Osteocyte (in vitro differentiated cells): ENCODE measurements at regions not wholly inside any gene's neighbourhood (a gene's known extent, or its start where the extent isn't known, plus 50 kb on each side); places are given as distances from the start of the nearest gene placed in this dataset.

Source experiments
- DNase-seq: peaks from one replicate; pipeline ENCODE4 v3.0.0; 2021; ENCODE audit warnings: mixed read lengths; ENCODE audit not compliant: unreplicated experiment; ENCODE audit errors: extremely low spot score
- H3K27ac Mint-ChIP-seq: one replicate; pipeline ENCODE4 v1.8.0; 2021; ENCODE audit warnings: mild to moderate bottlenecking, mixed read lengths; ENCODE audit not compliant: unreplicated experiment
- H3K27me3 Mint-ChIP-seq: one replicate; pipeline ENCODE4 v1.8.0; 2021; ENCODE audit warnings: mixed read lengths; ENCODE audit not compliant: unreplicated experiment
- H3K36me3 Mint-ChIP-seq: one replicate; pipeline ENCODE4 v1.8.0; 2021; ENCODE audit warnings: mixed read lengths; ENCODE audit not compliant: unreplicated experiment
- H3K4me1 Mint-ChIP-seq: one replicate; pipeline ENCODE4 v1.8.0; 2021; ENCODE audit warnings: mixed read lengths; ENCODE audit not compliant: unreplicated experiment
- H3K4me3 Mint-ChIP-seq: one replicate; pipeline ENCODE4 v1.8.0; 2021; ENCODE audit warnings: mild to moderate bottlenecking, moderate library complexity, mixed read lengths; ENCODE audit not compliant: unreplicated experiment
- H3K9me3 Mint-ChIP-seq: one replicate; pipeline ENCODE4 v1.8.0; 2021; ENCODE audit warnings: mixed read lengths; ENCODE audit not compliant: unreplicated experiment
- TF ChIP-seq, protein P1 (sequence below): fragments of 200-600 bp; sonication (generic); IDR thresholded peaks from 2 replicates; pipeline ENCODE4 v1.5.0; 2021; ENCODE audit warnings: antibody characterized with exemption, mild to moderate bottlenecking, moderate library complexity

DNA sequence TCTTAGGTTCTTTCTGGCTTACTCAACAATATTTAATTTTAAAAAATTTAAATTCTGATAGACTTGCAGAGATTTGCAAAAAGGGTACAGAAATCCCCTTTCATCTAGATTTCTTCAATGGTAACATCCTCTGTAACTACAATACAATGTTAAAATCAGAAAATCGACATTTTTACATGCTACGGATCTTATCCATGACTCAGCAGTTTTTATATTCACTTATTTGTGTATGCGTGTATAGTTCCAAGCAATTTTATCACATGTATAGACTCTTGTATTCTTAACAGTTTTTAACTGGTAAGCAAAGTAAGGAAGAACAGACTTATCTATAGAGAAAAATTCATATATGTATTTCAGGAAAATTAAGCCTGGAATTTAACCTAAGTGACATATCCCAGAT is 256.1 kb upstream of the MEX3C start:
- no peaks in the 10 kb centered on the region for H3K9me3 Mint-ChIP-seq
- H3K4me3 Mint-ChIP-seq = no peak overlapping the region
- TF ChIP-seq, protein P1, sequence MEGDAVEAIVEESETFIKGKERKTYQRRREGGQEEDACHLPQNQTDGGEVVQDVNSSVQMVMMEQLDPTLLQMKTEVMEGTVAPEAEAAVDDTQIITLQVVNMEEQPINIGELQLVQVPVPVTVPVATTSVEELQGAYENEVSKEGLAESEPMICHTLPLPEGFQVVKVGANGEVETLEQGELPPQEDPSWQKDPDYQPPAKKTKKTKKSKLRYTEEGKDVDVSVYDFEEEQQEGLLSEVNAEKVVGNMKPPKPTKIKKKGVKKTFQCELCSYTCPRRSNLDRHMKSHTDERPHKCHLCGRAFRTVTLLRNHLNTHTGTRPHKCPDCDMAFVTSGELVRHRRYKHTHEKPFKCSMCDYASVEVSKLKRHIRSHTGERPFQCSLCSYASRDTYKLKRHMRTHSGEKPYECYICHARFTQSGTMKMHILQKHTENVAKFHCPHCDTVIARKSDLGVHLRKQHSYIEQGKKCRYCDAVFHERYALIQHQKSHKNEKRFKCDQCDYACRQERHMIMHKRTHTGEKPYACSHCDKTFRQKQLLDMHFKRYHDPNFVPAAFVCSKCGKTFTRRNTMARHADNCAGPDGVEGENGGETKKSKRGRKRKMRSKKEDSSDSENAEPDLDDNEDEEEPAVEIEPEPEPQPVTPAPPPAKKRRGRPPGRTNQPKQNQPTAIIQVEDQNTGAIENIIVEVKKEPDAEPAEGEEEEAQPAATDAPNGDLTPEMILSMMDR = no peak
- DNase-seq = no peak
- H3K4me1 Mint-ChIP-seq = no peaks in the 10 kb centered on the region
- H3K27me3 Mint-ChIP-seq = peaks cover 7% of the 10 kb centered on the region
- no peak overlapping the region for H3K27ac Mint-ChIP-seq
- H3K36me3 Mint-ChIP-seq = no peaks in the 10 kb centered on the region

DNA sequence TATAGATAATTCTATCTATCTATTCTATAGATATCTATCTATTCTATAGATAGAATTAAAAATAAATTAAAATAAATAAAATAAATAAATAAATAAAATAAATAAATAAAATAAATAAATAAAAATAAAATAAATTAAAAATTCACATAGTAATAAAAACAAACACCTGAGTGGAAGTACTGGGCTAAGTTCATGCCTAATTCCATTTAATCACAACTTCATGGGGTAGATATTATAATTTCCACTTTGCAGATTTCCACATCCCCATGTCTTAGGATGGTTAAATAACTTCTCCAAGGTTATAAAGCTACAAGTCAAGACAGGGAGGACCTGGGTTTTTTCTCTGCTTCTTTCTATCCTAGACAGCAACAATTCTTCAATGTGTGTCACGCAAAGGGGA is 261.4 kb upstream of the MEX3C start:
- no peak for DNase-seq
- Mint-ChIP-seq H3K4me3 (no peak overlapping the region), H3K27ac (no peak overlapping the region), H3K36me3 (no peaks in the 10 kb centered on the region), H3K27me3 (peaks cover 11% of the 10 kb centered on the region), H3K9me3 (peaks cover 3% of the 10 kb centered on the region), H3K4me1 (no peaks in the 10 kb centered on the region)
- TF ChIP-seq, protein P1 = no peak

DNA sequence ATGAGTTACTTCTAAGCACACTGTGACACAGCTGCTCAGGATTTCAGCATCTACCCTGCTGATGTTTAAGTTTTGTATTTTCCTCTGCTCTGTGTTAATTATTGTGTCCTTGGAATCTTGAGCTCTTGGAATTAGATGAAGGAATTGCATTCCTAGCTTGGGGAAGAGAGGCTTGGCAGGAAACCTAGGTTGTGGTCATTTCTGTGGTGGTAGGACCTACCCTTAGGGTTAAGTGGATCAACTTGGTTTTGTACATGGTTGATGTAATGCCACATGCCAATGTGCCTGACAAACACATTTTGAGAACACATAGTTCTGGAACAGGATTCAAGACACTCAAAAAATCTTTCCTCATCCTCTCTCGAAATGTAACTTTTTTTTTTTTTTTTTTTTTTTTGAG is 264.5 kb upstream of the MEX3C start:
- Mint-ChIP-seq H3K27ac (no peak overlapping the region), H3K4me3 (no peak overlapping the region), H3K4me1 (no peaks in the 10 kb centered on the region), H3K9me3 (peaks cover 3% of the 10 kb centered on the region), H3K36me3 (no peaks in the 10 kb centered on the region), H3K27me3 (peaks cover 12% of the 10 kb centered on the region)
- TF ChIP-seq, protein P1 = no peak
- no peak for DNase-seq

DNA sequence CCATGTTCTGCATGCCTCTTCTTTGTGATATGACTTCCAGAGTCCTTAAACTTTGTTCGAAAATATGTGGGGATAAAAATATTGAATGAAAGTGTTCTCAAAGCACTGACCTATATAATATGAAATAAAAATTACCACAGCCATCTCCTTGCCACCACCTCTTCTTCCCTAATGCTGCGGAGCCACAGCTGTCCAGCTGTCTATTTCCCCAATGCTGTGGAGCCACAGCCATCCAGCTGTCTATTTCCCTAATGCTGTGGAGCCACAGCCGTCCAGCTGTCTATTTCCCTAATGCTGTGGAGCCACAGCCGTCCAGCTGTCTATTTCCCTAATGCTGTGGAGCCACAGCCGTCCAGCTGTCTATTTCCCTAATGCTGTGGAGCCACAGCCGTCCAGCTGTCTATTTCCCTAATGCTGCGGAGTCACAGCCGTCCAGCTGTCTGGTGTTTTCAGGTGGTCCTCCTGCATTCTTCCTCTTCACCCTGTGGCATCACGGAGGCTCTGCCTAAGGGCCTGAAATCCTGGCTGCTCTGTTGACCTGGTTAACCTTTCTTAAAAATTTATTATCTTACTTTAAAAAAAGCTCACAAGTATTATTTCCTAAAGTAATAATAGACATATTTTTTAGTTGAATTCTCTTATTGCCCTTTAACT is 266.1 kb upstream of the MEX3C start:
- Mint-ChIP-seq H3K4me3 (no peak overlapping the region), H3K9me3 (peaks cover 3% of the 10 kb centered on the region), H3K36me3 (no peaks in the 10 kb centered on the region), H3K27me3 (peaks cover 12% of the 10 kb centered on the region), H3K27ac (no peak overlapping the region), H3K4me1 (no peaks in the 10 kb centered on the region)
- DNase-seq = no peak
- TF ChIP-seq, protein P1 = no peak

DNA sequence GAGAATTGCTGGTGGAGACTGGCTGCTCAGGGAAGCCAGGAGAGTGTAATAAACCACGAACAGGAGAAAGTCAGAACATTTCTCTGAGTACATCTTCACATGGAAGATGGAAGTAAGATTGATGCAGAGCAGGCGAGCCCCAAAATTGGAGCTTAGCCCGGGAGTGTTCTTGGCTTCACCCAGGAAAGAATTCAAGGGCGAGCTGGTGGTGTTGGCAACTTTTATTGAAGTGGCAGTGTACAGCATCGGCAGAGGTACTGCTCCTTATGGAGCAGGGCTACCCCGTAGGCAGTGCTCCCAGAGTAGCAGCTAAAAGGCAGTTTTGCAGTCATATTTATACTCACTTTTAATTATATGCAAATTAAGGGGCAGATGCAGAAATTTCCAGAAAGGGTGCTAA is 281.4 kb upstream of the MEX3C start:
- H3K4me3 Mint-ChIP-seq = no peak overlapping the region
- no peaks in the 10 kb centered on the region for H3K9me3 Mint-ChIP-seq
- H3K36me3 Mint-ChIP-seq = no peaks in the 10 kb centered on the region
- no peaks in the 10 kb centered on the region for H3K4me1 Mint-ChIP-seq
- H3K27ac Mint-ChIP-seq = no peak overlapping the region
- peaks cover 6% of the 10 kb centered on the region for H3K27me3 Mint-ChIP-seq
- TF ChIP-seq, protein P1 = no peak
- no peak for DNase-seq
